MM.1S (cell line): ENCODE measurements at regions not wholly inside any gene's neighbourhood (a gene's known extent, or its start where the extent isn't known, plus 50 kb on each side); places are given as distances from the start of the nearest gene placed in this dataset.

Experiments
- DNase-seq: peaks from one replicate; pipeline ENCODE4 v3.0.0-alpha.2; 2015
- H2AFZ ChIP-seq: fragments of 300-600 bp; sonication (generic); 2 replicates; pipeline ENCODE4 v1.6.0; 2016; ENCODE audit warnings: antibody characterized with exemption, low read length
- H3F3A ChIP-seq: fragments of 300-600 bp; sonication (generic); 2 replicates; pipeline ENCODE4 v1.6.1; 2016; ENCODE audit warnings: mild to moderate bottlenecking, antibody characterized with exemption, low read length, moderate library complexity, mixed read lengths; ENCODE audit not compliant: insufficient read depth
- H3K27ac ChIP-seq: fragments of 300-600 bp; sonication (generic); 2 replicates; pipeline ENCODE4 v1.5.1; 2016; ENCODE audit warnings: mild to moderate bottlenecking, low read length
- H3K27me3 ChIP-seq: fragments of 300-600 bp; sonication (generic); replicated peaks from 2 replicates; pipeline ENCODE4 v1.6.0; 2016; ENCODE audit warnings: low read length; ENCODE audit not compliant: insufficient read depth
- H3K36me3 ChIP-seq: fragments of 300-600 bp; sonication (generic); replicated peaks from 2 replicates; pipeline ENCODE4 v1.6.1; 2016; ENCODE audit warnings: mild to moderate bottlenecking, low read length, mixed read lengths; ENCODE audit not compliant: insufficient read depth
- H3K4me1 ChIP-seq: fragments of 300-600 bp; sonication (generic); 2 replicates; pipeline ENCODE4 v1.6.1; 2016; ENCODE audit warnings: low read length, mixed read lengths
- H3K4me2 ChIP-seq: fragments of 300-600 bp; sonication (generic); 2 replicates; pipeline ENCODE4 v1.6.0; 2016; ENCODE audit warnings: low read depth, low read length
- H3K4me3 ChIP-seq: fragments of 300-600 bp; sonication (generic); 2 replicates; pipeline ENCODE4 v1.5.1; 2016; ENCODE audit warnings: low read length, mixed read lengths
- H3K79me2 ChIP-seq: fragments of 300-600 bp; sonication (generic); 2 replicates; pipeline ENCODE4 v1.6.1; 2016; ENCODE audit warnings: mixed run types, low read length, mixed read lengths
- H3K9ac ChIP-seq: fragments of 300-600 bp; sonication (generic); 2 replicates; pipeline ENCODE4 v1.6.1; 2016; ENCODE audit warnings: low read length, mixed read lengths
- H3K9me2 ChIP-seq: fragments of 300-600 bp; sonication (generic); replicated peaks from 2 replicates; pipeline ENCODE4 v1.6.1; 2016; ENCODE audit warnings: mild to moderate bottlenecking, low read length, mixed read lengths; ENCODE audit not compliant: insufficient read depth
- H3K9me3 ChIP-seq: fragments of 300-600 bp; sonication (generic); replicated peaks from 2 replicates; pipeline ENCODE4 v1.6.1; 2016; ENCODE audit warnings: mild to moderate bottlenecking, low read length, mixed read lengths; ENCODE audit not compliant: insufficient read depth
- H4K20me1 ChIP-seq: fragments of 300-600 bp; sonication (generic); 2 replicates; pipeline ENCODE4 v1.6.1; 2016; ENCODE audit warnings: mild to moderate bottlenecking, low read length, moderate library complexity, mixed read lengths; ENCODE audit not compliant: insufficient read depth
- CTCF ChIP-seq: fragments of 300-600 bp; sonication (generic); IDR thresholded peaks from 2 replicates; pipeline ENCODE4 v1.5.1; 2016; ENCODE audit warnings: antibody characterized with exemption, low read length, mixed read lengths
- EZH2 ChIP-seq: fragments of 300-600 bp; sonication (generic); optimal IDR thresholded peaks from 2 replicates; pipeline ENCODE3; 2017; ENCODE audit warnings: low read depth, mild to moderate bottlenecking, antibody characterized with exemption, low read length, mixed read lengths
- EZH2phosphoT487 ChIP-seq: fragments of 300-600 bp; sonication (generic); IDR thresholded peaks from 2 replicates; pipeline ENCODE4 v1.6.1; 2018; ENCODE audit warnings: antibody characterized with exemption, low read length

GRCh38 chr3:69669070-69669469, 70.2 kb upstream of the MITF start:
- no peak overlapping the region for H3K4me2 ChIP-seq
- no peaks in the 10 kb centered on the region for H3F3A ChIP-seq
- no peak for TF ChIP-seq EZH2phosphoT487
- no peak for TF ChIP-seq EZH2
- no peak for TF ChIP-seq CTCF
- H3K36me3 ChIP-seq: no peaks in the 10 kb centered on the region
- no peak overlapping the region for H3K9ac ChIP-seq
- no peaks in the 10 kb centered on the region for H3K9me2 ChIP-seq
- H3K79me2 ChIP-seq: no peaks in the 10 kb centered on the region
- no peak for DNase-seq
- H3K27me3 ChIP-seq: no peaks in the 10 kb centered on the region
- H3K9me3 ChIP-seq: no peaks in the 10 kb centered on the region
- no peak overlapping the region for H3K27ac ChIP-seq
- no peak overlapping the region for H3K4me3 ChIP-seq
- H3K4me1 ChIP-seq: no peaks in the 10 kb centered on the region
- H4K20me1 ChIP-seq: no peaks in the 10 kb centered on the region
- H2AFZ ChIP-seq: no peak overlapping the region

- no peaks in the 10 kb centered on the region for H3K36me3 ChIP-seq
- no peak for TF ChIP-seq CTCF
- no peak for TF ChIP-seq EZH2phosphoT487
- no peak for TF ChIP-seq EZH2
- 0 out of 2 replicates have a peak overlapping the region, but pooled peaks have one; percentile 6 for H2AFZ ChIP-seq
- no peaks in the 10 kb centered on the region for H3K4me1 ChIP-seq
- no peak overlapping the region for H3K9ac ChIP-seq
- no peaks in the 10 kb centered on the region for H3K79me2 ChIP-seq
- DNase-seq: no peak
- no peaks in the 10 kb centered on the region for H3K9me3 ChIP-seq
- H3K27me3 ChIP-seq: no peaks in the 10 kb centered on the region
- no peak overlapping the region for H3K4me2 ChIP-seq
- H3K27ac ChIP-seq: no peak overlapping the region
- no peaks in the 10 kb centered on the region for H3F3A ChIP-seq
- H4K20me1 ChIP-seq: no peaks in the 10 kb centered on the region
- H3K9me2 ChIP-seq: no peaks in the 10 kb centered on the region
- H3K4me3 ChIP-seq: no peak overlapping the region
These were observed 74.1 kb upstream of the MITF start for GRCh38 chr3:69665026-69665737.

DNA sequence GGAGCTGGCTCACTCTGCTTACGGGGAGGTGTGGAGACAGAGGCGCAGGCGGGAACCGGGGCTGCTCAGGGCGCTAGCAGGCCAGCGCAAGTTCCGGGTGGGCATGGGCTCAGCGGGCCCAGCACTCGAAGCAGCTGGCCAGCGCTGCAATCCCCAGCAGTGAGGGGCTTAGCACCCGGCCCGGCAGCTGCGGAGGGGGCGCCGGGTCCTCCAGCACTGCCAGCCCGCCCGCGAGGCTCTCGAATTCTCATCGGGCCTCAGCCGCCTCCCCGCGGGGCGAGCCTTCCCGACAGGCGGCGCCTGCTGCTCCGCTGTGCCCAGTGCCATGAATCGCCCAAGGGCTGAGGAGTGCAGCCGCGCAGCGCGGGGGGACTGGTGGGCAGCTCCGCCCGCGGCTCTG, 78.6 kb upstream of the MITF start:
- Histone ChIP-seq H3K27me3 (no peaks in the 10 kb centered on the region), H3K9ac (no peak overlapping the region), H3K9me2 (no peaks in the 10 kb centered on the region), H3F3A (no peaks in the 10 kb centered on the region), H4K20me1 (no peaks in the 10 kb centered on the region), H3K4me2 (no peak overlapping the region), H2AFZ (no peak overlapping the region), H3K27ac (no peak overlapping the region), H3K4me1 (no peaks in the 10 kb centered on the region), H3K4me3 (no peak overlapping the region), H3K79me2 (no peaks in the 10 kb centered on the region), H3K36me3 (no peaks in the 10 kb centered on the region), H3K9me3 (no peaks in the 10 kb centered on the region)
- TF ChIP-seq EZH2: no peak
- TF ChIP-seq CTCF: no peak
- TF ChIP-seq EZH2phosphoT487: no peak
- no peak for DNase-seq
